Ecto neural progenitor cell (in vitro differentiated cells): ENCODE measurements at regions not wholly inside any gene's neighbourhood (a gene's known extent, or its start where the extent isn't known, plus 50 kb on each side); places are given as distances from the start of the nearest gene placed in this dataset.
"Not testable (repeated sequence)": the region's sequence is repeated elsewhere in the genome, so short reads cannot be mapped to it uniquely, and the experiment has no call there.

Experiments
- DNase-seq: peaks from one replicate; pipeline ENCODE4 v3.0.0-alpha.2; 2018; ENCODE audit warnings: low spot score

DNA sequence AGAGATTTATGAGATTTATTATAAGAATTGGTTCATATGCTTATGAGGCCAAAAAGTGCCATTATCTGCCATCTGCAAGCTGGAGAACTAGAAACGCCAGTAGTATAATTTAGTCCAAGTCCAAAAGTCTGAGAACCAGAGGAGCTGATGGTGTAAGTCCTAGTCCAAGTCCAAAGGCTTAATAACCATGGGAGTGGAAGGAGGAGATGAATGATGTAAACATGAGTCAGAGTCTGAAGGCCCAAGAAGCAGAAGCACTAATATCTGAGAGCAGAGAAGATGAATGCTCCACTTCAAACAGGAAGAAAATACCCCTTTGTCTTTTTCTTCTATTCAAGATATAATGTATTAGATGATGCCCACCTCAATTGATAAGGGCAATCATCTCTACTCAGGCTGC is 185.7 kb downstream of the CGGBP1 start:
- no peak for DNase-seq

DNA sequence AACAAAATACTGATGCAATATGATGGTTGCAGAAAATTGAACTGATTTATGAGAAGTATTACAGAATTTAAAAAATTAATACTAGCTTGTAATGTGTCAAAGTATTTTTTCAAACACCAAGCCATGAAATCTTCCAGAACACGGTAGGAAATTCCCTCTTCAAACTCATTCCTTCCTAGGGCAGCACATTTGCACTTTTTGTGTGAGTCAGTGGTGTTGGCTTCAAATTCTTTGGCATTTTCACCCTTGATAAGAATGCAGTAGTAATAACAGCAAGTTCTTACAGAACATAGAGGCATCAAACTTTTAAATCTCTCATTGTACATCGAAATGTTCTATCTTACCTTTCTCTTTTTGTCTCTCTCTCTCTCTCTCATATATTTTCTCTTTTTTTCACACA is 191.8 kb downstream of the CGGBP1 start:
- DNase-seq = no peak

DNA sequence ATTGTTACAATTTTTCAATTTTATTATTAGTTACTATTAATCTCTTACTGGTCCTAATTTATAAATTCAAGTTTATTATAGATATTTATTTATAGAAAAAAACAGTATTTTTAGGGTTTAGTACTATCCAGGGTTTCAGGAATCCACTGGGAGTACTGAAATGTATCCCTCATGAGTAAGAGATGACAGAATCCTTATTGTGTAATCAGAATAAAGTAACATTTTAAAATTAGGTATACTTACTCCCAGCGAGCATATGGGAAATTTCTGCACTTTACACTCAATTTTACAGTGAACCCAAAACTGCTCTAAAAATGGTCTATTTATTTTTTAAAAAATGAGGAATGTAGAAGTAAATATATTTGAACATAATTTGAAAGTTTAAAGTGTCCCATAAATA is 202.7 kb downstream of the CGGBP1 start:
- no peak for DNase-seq

DNA sequence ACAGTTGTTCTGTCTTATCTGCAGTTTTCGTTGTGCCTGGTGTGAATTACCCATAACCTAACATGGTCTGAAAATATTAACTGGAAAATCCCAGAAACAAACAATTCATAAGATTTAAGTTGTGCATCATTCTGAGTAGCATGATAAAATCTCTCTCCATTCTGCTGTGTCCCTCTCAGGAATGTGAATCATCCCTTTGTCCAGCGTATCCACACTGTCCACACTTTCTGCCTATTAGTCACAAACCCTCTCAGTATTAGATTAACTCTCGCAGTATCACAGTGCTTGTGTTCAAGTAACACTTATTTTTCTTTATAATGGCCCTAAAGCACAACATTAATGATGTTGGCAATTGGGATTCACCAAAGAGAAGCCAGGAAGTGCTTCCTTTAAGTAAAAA is 203.2 kb downstream of the CGGBP1 start:
- DNase-seq = no peak

DNA sequence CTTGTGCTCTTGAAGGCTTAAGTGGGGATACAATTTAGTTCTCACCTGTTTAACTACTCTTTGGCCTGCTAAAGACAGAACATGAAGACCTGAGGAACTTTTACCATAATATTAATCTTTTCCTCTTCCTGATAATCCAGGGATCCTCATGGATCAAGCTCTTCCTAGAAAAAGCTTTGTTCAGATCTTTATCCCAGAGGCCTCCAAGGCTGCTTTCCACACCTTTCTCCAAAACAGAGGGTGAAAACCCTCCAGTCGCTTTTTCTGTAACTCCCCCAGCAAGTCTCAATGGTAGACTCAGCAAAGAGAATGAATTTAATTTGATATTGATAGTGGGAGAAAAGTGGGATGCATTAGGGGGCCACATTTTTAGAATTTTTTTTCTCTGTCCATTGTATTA is 203.6 kb downstream of the CGGBP1 start:
- no peak for DNase-seq

DNA sequence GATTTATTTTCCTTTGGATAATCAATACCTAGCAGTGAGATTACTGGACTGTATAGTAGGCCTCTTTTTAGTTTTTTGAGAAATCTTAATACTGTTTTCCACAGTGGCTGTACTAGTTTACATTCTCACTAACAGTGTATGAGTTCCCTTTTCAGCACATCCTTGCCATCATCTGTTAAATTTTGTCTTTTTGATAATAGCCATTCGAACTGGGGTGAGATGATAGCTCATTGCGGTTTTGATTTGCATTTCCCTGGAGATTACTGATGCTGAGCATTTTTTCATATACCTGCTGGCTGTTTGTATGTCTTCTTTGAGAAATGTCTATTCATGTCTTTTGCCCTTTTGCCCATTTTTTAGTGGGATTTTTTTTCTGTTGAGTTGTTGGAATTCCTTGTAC is 210.8 kb downstream of the CGGBP1 start:
- DNase-seq = no peak

DNA sequence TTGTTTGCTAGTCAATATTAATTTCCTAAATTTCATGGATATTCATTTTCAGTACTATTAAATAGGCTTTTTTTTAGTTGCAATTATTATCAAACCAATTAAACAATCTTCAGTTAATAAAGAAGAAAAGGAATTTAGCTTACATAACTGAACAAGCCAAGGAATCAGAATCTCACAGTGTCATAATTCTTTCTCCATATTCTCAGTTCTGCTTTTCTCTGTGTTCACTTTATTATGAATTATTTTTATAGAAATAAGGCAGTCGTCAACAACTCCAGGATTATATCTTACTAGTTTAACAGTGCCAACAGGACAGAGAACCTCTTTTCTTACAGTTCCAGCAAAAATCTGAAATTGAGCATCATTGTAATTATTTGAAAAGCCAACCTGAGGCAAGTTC is 221.7 kb downstream of the CGGBP1 start:
- DNase-seq = no peak

DNA sequence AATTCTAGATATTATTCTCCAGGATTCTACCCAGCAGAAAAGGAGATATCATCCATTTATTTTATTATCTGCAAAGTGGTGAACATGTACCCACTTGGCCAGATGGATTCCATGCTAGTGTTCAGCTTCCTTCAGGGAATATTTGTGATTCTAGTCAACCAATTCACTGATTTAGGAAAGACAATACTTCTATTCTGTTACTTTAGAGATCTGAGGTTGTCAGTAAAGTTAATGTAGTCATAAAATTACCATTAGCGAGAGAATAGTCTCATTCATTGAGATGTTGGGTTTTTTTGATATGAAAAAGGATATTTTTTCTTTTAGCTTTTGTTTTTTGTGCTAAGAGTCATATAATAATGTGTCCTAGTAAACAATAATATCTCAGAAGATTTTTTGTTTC is 222.8 kb downstream of the CGGBP1 start:
- no peak for DNase-seq

DNA sequence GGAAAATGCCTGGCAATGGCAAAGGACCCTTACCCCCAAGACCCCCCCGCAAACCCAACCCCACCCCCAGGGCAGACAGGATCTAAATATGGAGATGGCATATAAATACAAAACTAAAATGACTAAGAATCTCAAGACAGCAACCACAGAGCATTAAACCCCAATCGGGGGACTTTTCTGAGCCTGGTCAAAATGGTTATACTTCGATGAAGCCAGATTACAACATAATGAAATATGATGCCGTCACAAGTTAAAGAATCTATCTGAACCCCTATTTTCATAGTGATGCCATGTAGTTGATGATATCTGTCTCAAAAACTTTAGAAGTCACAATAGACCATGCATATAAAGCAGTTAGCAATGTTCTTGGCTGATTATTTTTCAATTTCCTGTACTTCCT is 223.6 kb downstream of the CGGBP1 start:
- no peak for DNase-seq

DNA sequence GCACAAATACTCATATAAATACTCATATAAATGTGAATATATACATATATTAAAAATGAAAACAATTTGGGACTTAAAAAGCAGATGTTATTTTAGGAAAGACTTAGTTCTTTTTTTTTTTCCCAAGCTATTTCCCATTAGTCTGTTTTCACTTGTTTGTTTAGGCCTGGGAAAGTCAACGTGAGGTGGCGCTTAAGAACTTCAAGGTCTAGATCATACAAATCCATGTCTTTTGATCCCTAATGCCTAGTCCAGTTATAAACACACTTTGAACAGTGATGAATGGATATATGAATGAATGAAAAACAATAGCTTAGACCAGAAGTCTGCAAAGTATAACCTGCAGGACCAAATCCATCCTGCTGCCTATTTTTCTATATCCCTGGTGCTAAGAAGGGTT is 224.5 kb downstream of the CGGBP1 start:
- DNase-seq = no peak

DNA sequence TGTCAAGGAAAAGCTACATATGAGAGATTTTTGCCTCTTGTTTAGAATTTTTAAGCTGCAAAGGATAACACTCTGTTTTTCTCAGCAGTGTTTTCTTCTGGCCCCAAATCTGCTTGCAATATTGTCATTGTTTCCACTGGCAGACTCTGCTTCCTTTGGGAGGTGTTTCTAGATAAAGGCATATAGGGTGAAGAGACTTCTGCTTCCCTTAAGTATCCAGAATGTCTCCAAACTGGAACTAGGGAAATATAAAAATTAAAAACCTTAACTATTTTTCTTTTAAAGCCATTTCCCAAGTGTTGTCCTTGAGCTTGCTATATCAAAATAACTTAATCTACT is 225.8 kb downstream of the CGGBP1 start:
- no peak for DNase-seq

DNA sequence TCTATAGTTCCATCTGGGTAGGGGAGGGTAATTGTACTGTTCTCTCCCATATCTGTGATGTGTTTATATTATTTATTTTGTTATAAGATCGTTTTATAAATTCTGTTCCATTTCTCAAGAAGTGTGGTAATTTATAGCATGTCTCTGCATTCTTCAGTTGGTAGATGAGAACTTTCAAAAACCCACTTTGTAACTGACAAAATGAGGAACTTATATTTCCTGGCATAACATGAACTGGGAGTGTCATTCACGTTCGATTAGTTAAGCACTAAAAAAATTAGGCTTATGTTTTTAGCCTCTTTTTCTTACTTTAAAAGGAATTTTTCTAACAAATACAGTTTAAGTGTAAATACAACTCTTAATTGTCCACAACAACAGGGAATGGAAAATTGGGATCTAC is 230.8 kb downstream of the CGGBP1 start:
- no peak for DNase-seq

DNA sequence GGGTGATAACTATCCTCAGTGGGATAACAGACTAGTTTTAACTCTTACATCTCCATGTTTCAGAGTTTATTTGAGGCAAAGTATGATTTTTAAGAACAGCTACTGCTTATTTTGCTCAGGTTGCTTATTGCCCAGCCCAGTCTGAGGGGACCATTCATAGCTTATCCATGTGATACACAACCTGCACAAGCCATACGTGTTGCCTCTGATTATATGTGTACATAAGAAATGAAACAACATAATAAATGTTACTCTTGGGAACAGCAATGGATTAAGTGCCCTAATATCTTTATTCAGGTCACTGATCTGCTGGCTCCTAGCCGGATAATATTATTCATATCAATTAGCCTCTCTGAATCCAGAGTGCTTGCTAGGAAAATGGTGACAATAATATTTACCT is 236.2 kb downstream of the CGGBP1 start:
- no peak for DNase-seq

DNA sequence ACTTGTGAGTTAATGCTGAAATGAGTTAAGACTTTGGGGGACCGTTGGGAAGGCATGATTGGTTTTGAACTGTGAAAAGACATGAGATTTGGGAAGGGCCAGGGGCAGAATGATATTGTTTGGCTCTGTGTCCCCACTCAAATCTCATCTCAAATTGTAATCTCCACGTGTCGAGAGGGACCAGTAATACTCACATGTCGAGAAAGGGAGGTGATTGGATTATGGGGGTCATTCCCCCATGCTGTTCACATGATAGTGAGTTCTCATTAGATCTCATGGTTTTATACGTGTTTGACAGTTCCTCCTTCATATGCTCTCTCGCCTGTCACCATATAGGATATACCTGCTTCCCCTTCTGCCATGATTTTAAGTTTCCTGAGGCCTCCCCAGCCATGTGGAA is 245.3 kb downstream of the CGGBP1 start:
- DNase-seq = not testable (repeated sequence)

DNA sequence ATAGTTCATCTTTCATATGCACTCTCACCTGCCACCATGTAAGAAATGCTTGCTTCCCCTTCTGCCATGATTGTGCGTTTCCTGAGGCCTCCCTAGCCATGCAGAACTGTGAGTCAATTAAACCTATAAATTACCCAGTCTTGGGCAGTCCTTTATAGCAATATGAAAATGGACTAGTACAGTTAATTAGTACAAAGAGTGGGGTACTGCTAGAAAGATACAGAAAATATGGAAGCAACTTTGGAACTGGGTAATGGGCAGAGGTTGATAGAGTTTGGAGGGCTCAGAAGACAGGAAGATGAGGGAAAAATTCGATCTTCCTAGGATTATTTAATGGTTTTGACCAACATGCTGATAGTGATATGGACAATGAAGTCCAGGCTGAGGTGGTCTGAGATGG is 246.9 kb downstream of the CGGBP1 start:
- no peak for DNase-seq

DNA sequence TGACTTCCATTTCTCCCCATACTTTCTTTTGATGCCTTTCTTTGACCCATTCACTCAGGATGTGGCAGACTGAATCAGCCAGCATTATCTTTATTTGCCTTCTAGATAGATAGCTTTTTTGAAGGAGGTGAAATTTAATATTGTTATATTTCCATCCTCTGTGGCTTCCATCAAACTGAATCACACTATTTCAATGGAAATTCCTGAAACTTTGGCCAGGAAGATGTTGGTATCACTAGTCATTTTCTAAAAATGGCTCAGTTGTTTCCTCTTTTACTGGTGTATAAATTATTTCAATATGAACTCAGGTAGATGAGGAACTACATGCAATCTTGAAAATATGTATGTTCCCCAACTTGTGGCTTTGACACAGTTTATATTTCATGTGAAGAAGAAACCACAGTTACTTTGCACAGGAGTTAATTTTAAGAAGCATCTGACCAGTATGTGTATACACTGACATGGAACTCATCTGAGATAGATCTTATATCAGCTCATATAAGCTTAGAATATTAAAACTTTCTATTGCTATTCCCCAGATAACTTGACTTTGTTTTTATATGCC is 248.3 kb downstream of the CGGBP1 start:
- DNase-seq = no peak

DNA sequence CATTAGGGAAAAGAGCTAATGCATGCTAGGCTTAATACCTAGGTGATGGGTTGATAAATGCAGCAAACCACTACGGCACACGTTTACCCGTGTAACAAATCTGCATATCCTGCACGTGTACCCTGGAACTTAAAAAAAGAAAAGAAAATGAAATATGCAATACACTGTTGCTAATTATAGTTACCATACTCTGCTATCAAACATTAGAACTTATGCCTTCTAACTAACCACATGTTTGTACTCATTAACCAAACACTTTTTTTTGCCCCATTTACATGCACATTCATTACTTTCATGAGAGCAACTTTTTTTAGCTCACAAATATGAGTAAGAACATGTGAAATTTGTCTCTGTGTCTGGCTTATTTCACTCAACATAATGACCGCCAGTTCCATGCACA is 253.1 kb downstream of the CGGBP1 start:
- no peak for DNase-seq

DNA sequence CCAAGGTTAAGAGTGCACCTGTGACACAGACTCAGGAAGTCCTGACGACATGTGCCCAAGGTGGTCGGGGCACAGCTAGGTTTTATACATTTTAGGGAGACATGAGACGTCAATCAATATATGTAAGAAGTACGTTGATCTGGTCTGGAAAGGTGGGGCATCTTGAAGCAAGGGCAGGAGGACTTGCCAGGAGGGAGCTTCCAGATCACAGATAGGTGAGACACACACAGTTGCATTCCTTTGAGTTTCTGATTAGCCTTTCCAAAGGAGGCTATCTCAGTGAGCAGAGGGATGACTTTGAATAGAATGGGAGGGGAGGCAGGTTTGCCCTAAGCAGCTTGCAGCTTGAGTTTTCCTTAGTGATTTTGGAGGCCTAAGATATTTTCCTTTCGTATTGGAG is 257.4 kb downstream of the CGGBP1 start:
- no peak for DNase-seq

DNA sequence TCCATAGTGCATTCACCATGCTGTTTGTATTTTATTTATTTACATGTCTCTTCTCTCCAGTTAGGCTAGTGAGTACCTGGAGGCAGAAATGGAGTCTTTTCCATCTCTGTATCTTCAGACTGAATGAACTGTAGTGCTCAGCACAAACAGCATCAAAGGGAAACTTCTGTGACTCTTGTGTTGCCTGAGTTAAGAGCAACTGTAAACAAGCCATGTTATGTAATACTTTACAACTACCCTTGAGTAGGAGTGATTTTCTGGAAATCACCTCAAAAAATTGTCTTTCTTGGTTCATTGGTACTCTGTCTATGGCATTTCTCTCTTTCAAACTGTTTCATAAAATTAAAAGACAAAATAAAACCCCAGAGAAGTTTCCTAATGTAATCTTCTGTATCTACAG is 258.3 kb downstream of the CGGBP1 start:
- DNase-seq = no peak

DNA sequence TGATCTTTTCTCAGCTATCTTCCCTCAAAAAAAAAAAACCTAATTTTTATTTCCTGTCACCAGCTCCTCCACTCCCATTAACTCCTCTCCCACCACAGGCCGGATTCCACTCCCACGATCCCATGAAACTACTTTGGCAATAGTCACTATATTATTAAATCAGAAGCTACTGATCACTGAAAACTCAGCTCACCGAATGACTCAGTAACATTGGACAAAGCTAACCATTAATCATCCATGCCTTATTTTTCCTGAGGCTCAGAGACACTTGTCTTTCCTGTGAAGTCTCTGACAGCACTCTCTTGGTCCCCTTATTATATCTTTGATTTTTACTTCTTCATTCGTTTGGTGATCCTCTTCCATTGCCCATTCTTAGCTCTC is 260.2 kb downstream of the CGGBP1 start:
- no peak for DNase-seq

DNA sequence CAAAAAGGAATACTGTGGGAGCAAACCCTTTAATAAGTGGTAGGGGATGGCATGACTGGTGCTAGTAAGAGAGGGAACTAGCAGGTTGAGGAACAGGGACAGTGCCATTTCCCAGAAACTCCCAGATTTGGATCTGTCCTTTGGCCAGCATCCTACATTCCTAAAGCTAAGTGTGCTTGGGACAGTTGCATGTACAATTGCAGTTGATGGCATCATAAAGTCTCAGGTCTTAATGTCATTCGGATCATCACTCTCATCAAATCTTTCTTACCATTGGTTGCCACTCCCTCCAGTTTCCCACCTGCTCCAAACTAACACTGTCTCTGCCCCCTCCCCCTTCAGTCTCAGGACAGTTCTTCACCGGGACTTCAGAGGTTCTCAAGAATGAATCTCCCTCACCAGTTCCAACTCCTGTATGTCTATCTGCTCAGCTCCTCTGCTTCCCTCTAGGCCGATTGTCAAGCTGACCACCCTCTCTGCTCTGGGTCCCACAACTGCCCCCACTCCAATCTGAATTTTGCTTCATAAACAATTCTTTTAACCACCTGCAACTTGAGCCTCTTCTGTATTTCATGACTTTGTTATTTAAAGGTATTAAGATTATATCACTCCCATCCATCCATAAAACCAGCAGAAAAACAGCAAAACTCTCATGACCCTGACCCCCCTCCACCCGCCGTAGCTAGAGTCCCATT is 260.8 kb downstream of the CGGBP1 start:
- no peak for DNase-seq

DNA sequence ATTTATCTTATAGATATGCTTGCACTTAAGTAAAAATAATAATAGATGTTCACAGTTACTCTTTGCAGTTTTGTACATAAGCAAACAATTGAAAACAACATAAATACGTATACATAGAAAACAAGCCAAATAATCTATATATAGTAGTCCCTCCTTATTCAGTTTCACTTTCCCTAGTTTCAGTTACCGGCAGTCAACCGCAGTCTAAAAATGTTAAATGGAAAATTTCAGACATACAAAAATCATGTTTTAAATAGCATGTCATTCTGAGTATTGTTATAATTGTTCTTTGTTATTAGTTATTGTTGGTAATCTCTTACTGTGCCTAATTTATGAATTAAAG is 262.0 kb downstream of the CGGBP1 start:
- no peak for DNase-seq

DNA sequence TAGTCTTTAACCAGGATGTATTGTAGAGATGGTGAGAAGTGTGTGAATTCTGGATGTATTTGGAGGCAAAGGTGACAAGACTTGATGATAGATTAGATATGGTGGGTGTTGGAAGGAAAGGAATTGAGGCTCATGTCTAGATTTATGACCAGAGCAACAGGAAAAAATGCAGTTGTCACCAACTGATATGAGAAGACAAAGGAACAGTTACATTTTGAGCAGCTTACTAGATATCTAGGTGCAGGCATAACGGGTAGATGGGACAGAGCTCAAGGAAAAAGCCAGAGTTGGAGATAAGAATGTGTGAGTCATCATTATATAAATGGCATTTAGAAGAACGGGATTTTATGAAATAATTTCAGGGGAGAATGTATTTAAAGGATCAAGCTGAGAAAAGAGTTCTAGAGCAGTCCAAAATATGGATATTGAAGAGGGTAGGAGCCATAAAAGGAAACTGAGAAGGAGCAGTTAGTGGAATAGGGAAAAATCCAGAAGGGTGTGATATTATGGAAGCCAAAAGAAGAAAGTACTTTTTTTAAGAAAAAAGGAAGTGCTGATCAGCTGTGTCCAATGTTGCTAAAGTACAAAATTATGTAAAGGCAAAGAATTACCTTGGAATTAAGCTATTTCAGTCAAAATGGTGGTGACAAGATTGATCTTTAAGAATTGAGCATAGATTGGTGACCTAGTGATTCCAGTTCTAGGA is 262.5 kb downstream of the CGGBP1 start:
- DNase-seq = no peak

DNA sequence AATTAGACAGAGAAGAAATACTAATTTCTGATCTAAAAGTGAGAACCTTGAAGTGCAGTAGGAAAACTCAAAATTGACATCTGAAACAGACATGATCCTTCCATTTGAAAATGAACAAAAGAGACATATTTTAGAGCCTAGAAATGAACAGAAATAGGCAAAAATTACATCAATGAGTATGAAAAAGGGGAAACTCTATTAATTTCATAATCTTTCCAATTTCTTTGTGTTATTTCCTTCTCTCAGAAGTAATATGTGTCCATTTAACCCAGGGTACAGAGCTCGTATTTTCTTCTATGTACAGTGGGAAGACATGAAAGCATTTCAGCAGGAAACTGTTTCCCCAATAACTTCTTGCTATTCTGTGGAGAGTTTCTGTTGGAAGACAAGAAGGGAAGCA is 263.1 kb downstream of the CGGBP1 start:
- DNase-seq = no peak
